A549 (cell line): ENCODE measurements at regions not wholly inside any gene's neighbourhood (a gene's known extent, or its start where the extent isn't known, plus 50 kb on each side); places are given as distances from the start of the nearest gene placed in this dataset.

Experiments
- ATAC-seq, 2 experiments: fragments of 200-7000 bp in 1 of 2; fragments of >200 bp in 1 of 2; cut with Nextera tagmentation in 1 of 2; cut with Tn5 transposase in 1 of 2; 3 replicates each; pipeline versions ENCODE4 v1.8.0 to v1.9.1; 2018 to 2020; ENCODE audit warnings: mild to moderate bottlenecking in 1 of 2, moderate library complexity in 1 of 2
- CTCF ChIA-PET: fragments of 300-600 bp; sonication (Branson Sonifier 250); formaldehyde crosslinking; extraction: SDS; loops from one replicate; lab custom pipeline; 2021; ENCODE audit warnings: antibody characterized with exemption, inconsistent platforms; lab: Yijun Ruan, JAX
- POLR2A ChIA-PET: fragments of 350-600 bp; formaldehyde crosslinking; extraction: SDS; loops from one replicate; lab custom pipeline; 2021; ENCODE audit warnings: antibody characterized with exemption, inconsistent platforms; lab: Yijun Ruan, JAX
- DNase-seq, 2 experiments: peaks; one replicate each; pipeline versions ENCODE4 v3.0.0 to v3.0.0-alpha.2; 2011 to 2016; ENCODE audit warnings: low read depth in 1 of 2, low spot score in 1 of 2
- FAIRE-seq: peaks from 2 replicates; lab custom pipeline; 2011; peaks lifted over from hg19 to GRCh38; lab: Jason Lieb, UNC
- H3K27ac ChIP-seq, 2 experiments: fragments of >200 bp; sonication (Bioruptor Twin); formaldehyde crosslinking; 3 replicates each; pipeline ENCODE4 v1.5.1; 2016 to 2017
- H3K4me1 ChIP-seq: fragments of >200 bp; sonication (Bioruptor Twin); formaldehyde crosslinking; 3 replicates; pipeline ENCODE4 v1.6.1; 2016
- H3K4me2 ChIP-seq: fragments of >200 bp; sonication (Bioruptor Twin); formaldehyde crosslinking; 3 replicates; pipeline ENCODE4 v1.6.1; 2016
- H3K4me3 ChIP-seq: fragments of >200 bp; sonication (Bioruptor Twin); formaldehyde crosslinking; 3 replicates; pipeline ENCODE4 v1.5.1; 2016
- H3K9me3 ChIP-seq: fragments of >200 bp; sonication (Bioruptor Twin); formaldehyde crosslinking; 3 replicates; pipeline ENCODE4 v1.6.1; 2016
- ATOH8 ChIP-seq: fragments of 250-450 bp; sonication (Bioruptor Pico); IDR thresholded peaks from 2 replicates; pipeline ENCODE4 v1.5.0; 2020; ENCODE audit warnings: low read depth, mild to moderate bottlenecking, moderate library complexity
- BHLHE40 ChIP-seq: IDR thresholded peaks from 2 replicates; pipeline ENCODE4 v1.6.1; 2012; ENCODE audit warnings: low read depth, low read length, inconsistent platforms
- CBX2 ChIP-seq: fragments of 200-600 bp; sonication (generic); IDR thresholded peaks from 2 replicates; pipeline ENCODE4 v1.6.1; 2016; ENCODE audit warnings: low read depth, mild to moderate bottlenecking, borderline replicate concordance
- CBX8 ChIP-seq: fragments of 200-600 bp; sonication (generic); IDR thresholded peaks from 2 replicates; pipeline ENCODE4 v1.6.1; 2016
- EHMT2 ChIP-seq: fragments of 200-600 bp; sonication (generic); IDR thresholded peaks from 2 replicates; pipeline ENCODE4 v1.6.1; 2016; ENCODE audit warnings: antibody characterized with exemption, low read depth, mild to moderate bottlenecking, moderate library complexity
- EP300 ChIP-seq, 2 experiments: fragments of >200 bp; sonication (Bioruptor Twin); formaldehyde crosslinking; IDR thresholded peaks; 2 replicates in 1 of 2; 3 replicates in 1 of 2; pipeline ENCODE4 v1.6.1; 2016 to 2017
- ESRRA ChIP-seq: fragments of 150-350 bp; IDR thresholded peaks from 2 replicates; pipeline ENCODE4 v1.6.1; 2014; ENCODE audit warnings: mild to moderate bottlenecking, low read length, borderline replicate concordance
- FOXS1 ChIP-seq: fragments of 250-450 bp; sonication (Bioruptor Pico); IDR thresholded peaks from 2 replicates; pipeline ENCODE4 v1.5.0; 2020; ENCODE audit warnings: mild to moderate bottlenecking, moderate library complexity
- HDAC2 ChIP-seq: fragments of 200-600 bp; sonication (generic); IDR thresholded peaks from 2 replicates; pipeline ENCODE4 v1.6.1; 2016
- HES2 ChIP-seq: fragments of >200 bp; sonication (Bioruptor Twin); formaldehyde crosslinking; IDR thresholded peaks from 2 replicates; pipeline ENCODE4 v1.6.1; 2016
- HEYL ChIP-seq: fragments of 250-450 bp; sonication (Bioruptor Pico); IDR thresholded peaks from 2 replicates; pipeline ENCODE4 v1.8.0; 2021; ENCODE audit warnings: mild to moderate bottlenecking, moderate library complexity
- HOXA7 ChIP-seq: fragments of 250-450 bp; sonication (Bioruptor Pico); IDR thresholded peaks from 2 replicates; pipeline ENCODE4 v1.5.0; 2020; ENCODE audit warnings: mild to moderate bottlenecking, moderate library complexity
- HOXB13 ChIP-seq: fragments of 250-450 bp; sonication (Bioruptor Pico); IDR thresholded peaks from 2 replicates; pipeline ENCODE4 v1.5.0; 2020; ENCODE audit warnings: low read depth, mild to moderate bottlenecking, moderate library complexity
- HOXB5 ChIP-seq: fragments of 250-450 bp; sonication (Bioruptor Pico); IDR thresholded peaks from 2 replicates; pipeline ENCODE4 v1.5.0; 2020; ENCODE audit warnings: mild to moderate bottlenecking, moderate library complexity
- JUN ChIP-seq, 2 experiments: fragments of >200 bp; sonication (Bioruptor Twin); formaldehyde crosslinking; IDR thresholded peaks; 2 replicates in 1 of 2; 3 replicates in 1 of 2; pipeline ENCODE4 v1.6.1; 2016 to 2017
- KDM5A ChIP-seq: fragments of 200-600 bp; sonication (generic); IDR thresholded peaks from 2 replicates; pipeline ENCODE4 v1.6.1; 2016; ENCODE audit warnings: antibody characterized with exemption, mild to moderate bottlenecking
- NFE2L2 ChIP-seq: fragments of 150-350 bp; conservative IDR thresholded peaks from 2 replicates; pipeline ENCODE4 v1.6.1; 2014; ENCODE audit warnings: low read length
- NPAS2 ChIP-seq: fragments of 250-450 bp; sonication (Bioruptor Pico); IDR thresholded peaks from 2 replicates; pipeline ENCODE4 v1.8.0; 2022; ENCODE audit warnings: mild to moderate bottlenecking, moderate library complexity, borderline replicate concordance
- PHF8 ChIP-seq: fragments of 200-600 bp; sonication (generic); IDR thresholded peaks from 2 replicates; pipeline ENCODE4 v1.6.1; 2016; ENCODE audit warnings: low read depth, mild to moderate bottlenecking, antibody characterized with exemption, moderate library complexity, borderline replicate concordance
- RAD21 ChIP-seq, 2 experiments: fragments of >200 bp in 1 of 2; sonication (Bioruptor Twin) in 1 of 2; formaldehyde crosslinking in 1 of 2; IDR thresholded peaks in 1 of 2; conservative IDR thresholded peaks in 1 of 2; 2 replicates in 1 of 2; 3 replicates in 1 of 2; pipeline ENCODE4 v1.6.1; 2012 to 2018; ENCODE audit warnings: inconsistent platforms in 1 of 2
- RARB ChIP-seq: fragments of 250-450 bp; sonication (Bioruptor Pico); IDR thresholded peaks from 2 replicates; pipeline ENCODE4 v1.8.0; 2021; ENCODE audit warnings: mild to moderate bottlenecking, moderate library complexity
- RCOR1 ChIP-seq: fragments of 150-350 bp; IDR thresholded peaks from 2 replicates; pipeline ENCODE4 v1.6.1; 2014; ENCODE audit warnings: antibody characterized with exemption, low read length, low read depth
- RFX5 ChIP-seq: fragments of 450-650 bp; IDR thresholded peaks from 2 replicates; pipeline ENCODE4 v1.7.1; 2014; ENCODE audit warnings: antibody characterized with exemption, mild to moderate bottlenecking, moderate library complexity
- RNF2 ChIP-seq: fragments of 200-600 bp; sonication (generic); IDR thresholded peaks from 2 replicates; pipeline ENCODE4 v1.6.1; 2016; ENCODE audit warnings: low read depth, mild to moderate bottlenecking, antibody characterized with exemption, moderate library complexity, borderline replicate concordance
- SMC3 ChIP-seq: fragments of >200 bp; sonication (Bioruptor Twin); formaldehyde crosslinking; IDR thresholded peaks from 3 replicates; pipeline ENCODE4 v1.6.1; 2018; ENCODE audit warnings: inconsistent platforms
- SREBF2 ChIP-seq: fragments of 450-650 bp; IDR thresholded peaks from 2 replicates; pipeline ENCODE4 v1.6.1; 2014; ENCODE audit warnings: mild to moderate bottlenecking, moderate library complexity
- TP53 ChIP-seq: fragments of 250-450 bp; sonication (Bioruptor Pico); IDR thresholded peaks from 2 replicates; pipeline ENCODE4 v1.5.0; 2021; ENCODE audit warnings: mild to moderate bottlenecking, moderate library complexity
- ZFP36 ChIP-seq: fragments of 450-650 bp; IDR thresholded peaks from 2 replicates; pipeline ENCODE4 v1.6.1; 2014; ENCODE audit warnings: borderline replicate concordance; ENCODE audit not compliant: partially characterized antibody
- WGBS: methylation state at CpG from one replicate; pipeline ENCODE4 v1.1.6; 2017; ENCODE audit errors: missing lambda C conversion rate; 5-methylcytosine and 5-hydroxymethylcytosine counted together
- TF ChIP-seq, protein P1 (sequence below): IDR thresholded peaks from 2 replicates; pipeline ENCODE4 v1.6.1; 2012
- TF ChIP-seq, protein P2 (sequence below): IDR thresholded peaks from 2 replicates; pipeline ENCODE4 v1.6.1; 2012; ENCODE audit warnings: low read depth, borderline replicate concordance
- TF ChIP-seq, protein P3 (sequence below): IDR thresholded peaks from 2 replicates; pipeline ENCODE4 v1.6.1; 2012

- H3K4me1 ChIP-seq, result peaks cover 20% of the 10 kb centered on the region
- no peak for ATAC-seq
- no peak overlapping the region for H3K4me3 ChIP-seq
- POLR2A ChIA-PET, result no interaction called here
- no peak for DNase-seq
- peak overlapping the region in 1 of 2 experiments; percentile 53; a peak in 2 of 6 replicates for H3K27ac ChIP-seq
- no peak for FAIRE-seq
- CTCF ChIA-PET, result interaction anchor here (0.6 to 15.0 kb wide), 3 partner anchors 8 to 1991 kb away, joined by 3 to 699 read pairs (median 8); partner anchors contain the start of gene ID3
- TF ChIP-seq NFE2L2, result no peak
- TF ChIP-seq HES2, result no peak
- TF ChIP-seq FOXS1 (CRISPR knock-in tag), result no peak
- no peak for TF ChIP-seq CBX8
- TF ChIP-seq JUN (IDR thresholded peaks at IDR 0.05), result no peak
- no peak for TF ChIP-seq CBX2
- no peak for TF ChIP-seq HOXA7 (CRISPR knock-in tag)
- no peak for TF ChIP-seq NPAS2 (CRISPR knock-in tag)
- no peak for TF ChIP-seq PHF8
- no peak for TF ChIP-seq HEYL
- no peak for TF ChIP-seq HDAC2
- no peak for TF ChIP-seq TP53 (CRISPR knock-in tag)
- TF ChIP-seq, protein P1, sequence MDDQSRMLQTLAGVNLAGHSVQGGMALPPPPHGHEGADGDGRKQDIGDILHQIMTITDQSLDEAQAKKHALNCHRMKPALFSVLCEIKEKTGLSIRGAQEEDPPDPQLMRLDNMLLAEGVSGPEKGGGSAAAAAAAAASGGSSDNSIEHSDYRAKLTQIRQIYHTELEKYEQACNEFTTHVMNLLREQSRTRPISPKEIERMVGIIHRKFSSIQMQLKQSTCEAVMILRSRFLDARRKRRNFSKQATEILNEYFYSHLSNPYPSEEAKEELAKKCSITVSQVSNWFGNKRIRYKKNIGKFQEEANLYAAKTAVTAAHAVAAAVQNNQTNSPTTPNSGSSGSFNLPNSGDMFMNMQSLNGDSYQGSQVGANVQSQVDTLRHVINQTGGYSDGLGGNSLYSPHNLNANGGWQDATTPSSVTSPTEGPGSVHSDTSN, result no peak
- no peak for TF ChIP-seq KDM5A
- no peak overlapping the region for H3K4me2 ChIP-seq
- WGBS, result 89% methylated on average over 8 of the region's 8 CpGs
- no peaks in the 10 kb centered on the region for H3K9me3 ChIP-seq
Observed at GRCh38 chr1:23628951-23629387, 62.6 kb upstream of the RPL11 start.

GRCh38 chr1:23627069-23627735 lies 64.4 kb upstream of the RPL11 start:
- WGBS, result 80% methylated on average over 11 of the region's 11 CpGs
- Histone ChIP-seq H3K27ac (peak overlapping the region in 1 of 2 experiments; percentile 14; a peak in 2 of 6 replicates), H3K4me2 (peak overlapping the region; percentile 39; the same call in 2 of the 3 replicates)
- TF ChIP-seq ZFP36 (no peak), FOXS1 (CRISPR knock-in tag) (no peak), BHLHE40 (no peak), SREBF2 (no peak), RAD21 (conservative IDR thresholded peaks at IDR 0.05 in 1 of 2, IDR thresholded peaks at IDR 0.05 in 1 of 2) (no peak), SMC3 (no peak), CBX8 (no peak), EHMT2 (no peak), ATOH8 (CRISPR knock-in tag) (no peak), RCOR1 (no peak), RARB (CRISPR knock-in tag) (no peak), RNF2 (no peak), HOXB5 (no peak), HOXB13 (no peak), EP300 (IDR thresholded peaks at IDR 0.05) (no peak), PHF8 (no peak), RFX5 (no peak), ESRRA (no peak)
- TF ChIP-seq, protein P2, sequence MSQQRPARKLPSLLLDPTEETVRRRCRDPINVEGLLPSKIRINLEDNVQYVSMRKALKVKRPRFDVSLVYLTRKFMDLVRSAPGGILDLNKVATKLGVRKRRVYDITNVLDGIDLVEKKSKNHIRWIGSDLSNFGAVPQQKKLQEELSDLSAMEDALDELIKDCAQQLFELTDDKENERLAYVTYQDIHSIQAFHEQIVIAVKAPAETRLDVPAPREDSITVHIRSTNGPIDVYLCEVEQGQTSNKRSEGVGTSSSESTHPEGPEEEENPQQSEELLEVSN, result no peak
- TF ChIP-seq, protein P3, sequence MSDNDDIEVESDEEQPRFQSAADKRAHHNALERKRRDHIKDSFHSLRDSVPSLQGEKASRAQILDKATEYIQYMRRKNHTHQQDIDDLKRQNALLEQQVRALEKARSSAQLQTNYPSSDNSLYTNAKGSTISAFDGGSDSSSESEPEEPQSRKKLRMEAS, result no peak
- TF ChIP-seq, all 56 proteins: peak for 0
- Histone ChIP-seq H3K4me3 (no peak overlapping the region), H3K9me3 (no peaks in the 10 kb centered on the region), H3K4me1 (peaks cover 11% of the 10 kb centered on the region)
- CTCF ChIA-PET, result interaction anchor here (1.5 to 15.0 kb wide), 3 partner anchors 10 to 74 kb away, joined by 3 to 699 read pairs (median 8); partner anchors contain the start of gene ID3
- ATAC-seq, result peak; percentile 34 to 36; a peak in 2 of 6 replicates
- no peak for DNase-seq
- POLR2A ChIA-PET, result interaction anchor here (0.7 kb wide), 1 partner anchor 35 kb away, joined by 8 read pairs; no protein-coding TSS in a partner anchor
- no peak for FAIRE-seq
